IMR-90 (cell line): ENCODE measurements at regions not wholly inside any gene's neighbourhood (a gene's known extent, or its start where the extent isn't known, plus 50 kb on each side); places are given as distances from the start of the nearest gene placed in this dataset.

ENCODE experiments used
- ATAC-seq: fragments of 200-7000 bp; cut with Tn5 transposase; 2 replicates; pipeline ENCODE4 v1.9.1; 2020; ENCODE audit warnings: low read depth, mild to moderate bottlenecking, moderate library complexity
- BruUV-seq: library from RNA; stranded (reverse); fragments of 400-500 nt; replicated peaks from 2 replicates; lab custom pipeline; 2021; lab: Mats Ljungman, UMichigan
- CTCF ChIA-PET: fragments of 300-600 bp; formaldehyde crosslinking; extraction: SDS; loops from one replicate; lab custom pipeline; 2021; ENCODE audit warnings: antibody characterized with exemption; lab: Yijun Ruan, JAX
- POLR2A ChIA-PET: fragments of 300-600 bp; sonication (Branson Sonifier 250); formaldehyde crosslinking; loops from one replicate; lab custom pipeline; 2022; ENCODE audit warnings: antibody characterized with exemption; ENCODE audit not compliant: unreplicated experiment; lab: Charles Lee
- DNase-seq: peaks from one replicate; pipeline ENCODE4 v3.0.0; 2013
- H2AFZ ChIP-seq: replicated peaks from 2 replicates; pipeline ENCODE3; 2013; ENCODE audit warnings: low read length, mild to moderate bottlenecking; ENCODE audit not compliant: poor library complexity
- H2AK5ac ChIP-seq: 2 replicates; pipeline ENCODE4 v1.6.1; 2013; ENCODE audit warnings: low read depth, low read length, inconsistent platforms
- H2AK9ac ChIP-seq: replicated peaks from 2 replicates; pipeline ENCODE3; 2013; ENCODE audit warnings: mild to moderate bottlenecking, low read depth, low read length, moderate library complexity; ENCODE audit not compliant: poor library complexity
- H2BK120ac ChIP-seq: 2 replicates; pipeline ENCODE4 v1.6.1; 2013; ENCODE audit warnings: low read depth, low read length, inconsistent platforms
- H2BK15ac ChIP-seq: 3 replicates; pipeline ENCODE4 v1.6.1; 2013; ENCODE audit warnings: low read depth, low read length, inconsistent platforms
- H2BK20ac ChIP-seq: 2 replicates; pipeline ENCODE4 v1.6.1; 2013; ENCODE audit warnings: low read depth, mild to moderate bottlenecking, inconsistent platforms, low read length, moderate library complexity
- H2BK5ac ChIP-seq: 2 replicates; pipeline ENCODE4 v1.6.1; 2013; ENCODE audit warnings: mild to moderate bottlenecking, low read depth, low read length, inconsistent platforms; ENCODE audit not compliant: poor library complexity, severe bottlenecking
- H3K14ac ChIP-seq: replicated peaks from 2 replicates; pipeline ENCODE4 v1.6.1; 2013; ENCODE audit warnings: low read depth, low read length, inconsistent platforms
- H3K18ac ChIP-seq: 2 replicates; pipeline ENCODE4 v1.6.1; 2013; ENCODE audit warnings: low read depth, low read length, control low read depth
- H3K23ac ChIP-seq: 2 replicates; pipeline ENCODE4 v1.6.1; 2013; ENCODE audit warnings: low read depth, low read length, inconsistent platforms
- H3K27ac ChIP-seq: 2 replicates; pipeline ENCODE4 v1.5.1; 2013; ENCODE audit warnings: mild to moderate bottlenecking, control low read depth, low read length; ENCODE audit not compliant: insufficient read depth
- H3K27me3 ChIP-seq: 2 replicates; pipeline ENCODE4 v1.6.1; 2013; ENCODE audit warnings: low read length; ENCODE audit not compliant: control insufficient read depth, insufficient read depth
- H3K36me3 ChIP-seq: 2 replicates; pipeline ENCODE4 v1.6.1; 2013; ENCODE audit warnings: low read length, mixed read lengths; ENCODE audit not compliant: control insufficient read depth, insufficient read depth
- H3K4ac ChIP-seq: 2 replicates; pipeline ENCODE4 v1.6.1; 2013; ENCODE audit warnings: low read depth, low read length, inconsistent platforms
- H3K4me1 ChIP-seq: 2 replicates; pipeline ENCODE4 v1.6.1; 2013; ENCODE audit warnings: low read length, mixed read lengths; ENCODE audit not compliant: control insufficient read depth, insufficient read depth
- H3K4me2 ChIP-seq: 2 replicates; pipeline ENCODE4 v1.6.1; 2013; ENCODE audit warnings: low read depth, mild to moderate bottlenecking, control low read depth, low read length, moderate library complexity
- H3K4me3 ChIP-seq: 2 replicates; pipeline ENCODE4 v1.5.1; 2013; ENCODE audit warnings: low read depth, mild to moderate bottlenecking, control low read depth, low read length, moderate library complexity; ENCODE audit not compliant: insufficient read depth
- H3K56ac ChIP-seq: 2 replicates; pipeline ENCODE4 v1.6.1; 2013; ENCODE audit warnings: low read length, inconsistent platforms; ENCODE audit not compliant: insufficient read depth; ENCODE audit errors: extremely low read depth
- H3K79me1 ChIP-seq, 2 experiments: 2 replicates each; pipeline ENCODE4 v1.6.1; 2013; ENCODE audit warnings: low read length in 2 of 2, inconsistent platforms in 1 of 2, low read depth in 1 of 2
- H3K9ac ChIP-seq: 2 replicates; pipeline ENCODE4 v1.6.1; 2013; ENCODE audit warnings: low read depth, low read length, control low read depth
- H3K9me1 ChIP-seq: 2 replicates; pipeline ENCODE4 v1.6.1; 2013; ENCODE audit warnings: low read length, inconsistent platforms; ENCODE audit not compliant: insufficient read depth
- H3K9me3 ChIP-seq: 2 replicates; pipeline ENCODE4 v1.6.1; 2013; ENCODE audit warnings: low read length; ENCODE audit not compliant: control insufficient read depth, insufficient read depth
- H4K20me1 ChIP-seq: 2 replicates; pipeline ENCODE4 v1.6.1; 2013; ENCODE audit warnings: low read length, inconsistent platforms; ENCODE audit not compliant: insufficient read depth
- H4K5ac ChIP-seq: 2 replicates; pipeline ENCODE4 v1.6.1; 2013; ENCODE audit warnings: mild to moderate bottlenecking, low read depth, low read length, control low read depth
- H4K8ac ChIP-seq, 2 experiments: 2 replicates each; pipeline ENCODE4 v1.6.1; 2013; ENCODE audit warnings: low read depth in 2 of 2, low read length in 2 of 2, control low read depth in 1 of 2, inconsistent platforms in 1 of 2
- H4K91ac ChIP-seq: 2 replicates; pipeline ENCODE4 v1.6.1; 2013; ENCODE audit warnings: low read depth, low read length, inconsistent platforms; ENCODE audit not compliant: insufficient read depth
- MAFK ChIP-seq: IDR thresholded peaks from 2 replicates; pipeline ENCODE4 v1.6.1; 2012; ENCODE audit warnings: low read depth, low read length, improper control_type of control experiment
- RAD21 ChIP-seq: IDR thresholded peaks from 2 replicates; pipeline ENCODE4 v1.6.1; 2012; ENCODE audit warnings: low read length, improper control_type of control experiment
- WGBS, 2 experiments: methylation state at CpG; one replicate each; pipeline versions ENCODE4 v1.1.5 to v1.1.7; 2013; ENCODE audit warnings: missing lambda C conversion rate in 2 of 2; ENCODE audit not compliant: insufficient read length in 1 of 2; ENCODE audit errors: extremely low coverage in 2 of 2; 5-methylcytosine and 5-hydroxymethylcytosine counted together
- dilution Hi-C: fragments of 300-500 bp; cut with HindIII; formaldehyde crosslinking; loops from one replicate; pipeline ENCODE4 v1.14.3; 2018; ENCODE audit warnings: low sequenced_read_pairs; ENCODE audit not compliant: unreplicated experiment
- in situ Hi-C: fragments of 300-500 bp; cut with MboI; formaldehyde crosslinking; loops from 3 replicates; pipeline ENCODE4 v1.14.3; 2019; ENCODE audit warnings: low sequenced_read_pairs, inconsistent platforms, mixed read lengths
- intact Hi-C: fragments of 100-400 bp; cut with micrococcal nuclease; formaldehyde crosslinking; loops from 2 replicates; pipeline ENCODE4 v1.10.0; 2022

DNA sequence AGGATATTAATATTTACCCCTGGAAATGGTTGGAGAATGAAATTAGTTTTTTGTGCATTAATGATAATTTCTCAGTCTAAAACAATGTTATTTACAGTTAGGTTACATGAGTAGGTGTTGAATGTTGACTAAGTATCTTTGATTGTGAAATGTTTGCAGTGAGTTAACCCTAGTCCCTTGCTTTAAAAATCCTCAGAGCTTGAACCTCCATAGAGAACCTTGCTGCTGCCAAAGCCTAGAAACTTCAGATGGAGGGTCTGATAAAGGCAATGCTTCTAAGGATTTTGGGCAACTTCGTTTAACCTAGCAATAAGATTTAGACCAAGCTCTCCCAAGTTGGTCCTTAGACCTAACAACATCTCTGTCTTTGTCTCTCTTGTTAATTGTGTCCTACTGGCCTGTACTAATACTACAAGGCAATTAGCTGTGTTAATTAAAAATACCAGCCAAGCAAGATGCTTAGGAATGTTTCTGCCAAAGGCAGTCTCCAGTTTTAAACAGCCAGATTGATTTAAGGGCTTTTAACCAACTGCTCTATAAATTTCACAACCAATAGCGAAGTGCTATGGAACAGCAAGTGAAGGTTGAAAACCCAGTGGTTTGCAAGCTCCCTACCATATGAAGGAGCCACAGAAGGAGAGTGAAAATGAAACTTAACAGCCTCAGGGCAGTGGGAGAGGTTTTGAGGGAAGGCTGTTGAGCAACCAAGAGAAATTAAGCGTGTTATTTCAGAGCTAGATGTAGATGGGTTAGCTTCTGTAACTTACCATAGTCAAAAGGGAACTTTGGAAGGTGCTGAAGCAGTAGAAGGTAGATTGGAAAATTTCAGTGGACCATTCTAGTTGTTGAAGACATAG, 295.9 kb upstream of the ANO5 start:
- Histone ChIP-seq H3K9ac (no peak overlapping the region), H2BK120ac (no peak overlapping the region), H3K79me1 (no peaks in the 10 kb centered on the region), H4K20me1 (no peaks in the 10 kb centered on the region), H2BK15ac (no peak overlapping the region), H3K18ac (no peak overlapping the region), H3K4ac (no peak overlapping the region), H2AK5ac (no peak overlapping the region), H3K4me3 (no peak overlapping the region), H3K14ac (no peak overlapping the region), H3K4me1 (no peaks in the 10 kb centered on the region), H3K27me3 (no peaks in the 10 kb centered on the region), H3K4me2 (no peak overlapping the region), H2AK9ac (no peak overlapping the region), H4K8ac (no peak overlapping the region), H2AFZ (no peak overlapping the region), H3K36me3 (no peaks in the 10 kb centered on the region), H2BK5ac (no peak overlapping the region), H3K27ac (no peak overlapping the region), H4K91ac (no peak overlapping the region), H4K5ac (no peak overlapping the region), H2BK20ac (no peak overlapping the region), H3K23ac (no peak overlapping the region), H3K9me3 (peaks cover 7% of the 10 kb centered on the region), H3K56ac (no peak overlapping the region), H3K9me1 (no peaks in the 10 kb centered on the region)
- POLR2A ChIA-PET = no interaction called here
- CTCF ChIA-PET = no interaction called here
- in situ Hi-C loops (no loop called here), intact Hi-C loops (no loop called here), dilution Hi-C loops (no loop called here)
- DNase-seq (no peak), ATAC-seq (no peak)
- TF ChIP-seq MAFK (no peak), RAD21 (no peak)
- 13% methylated on average over 1 of the region's 3 CpGs; no CpG with 5 or more reads in 1 of the 2 experiments for WGBS, 2 experiments
- no TSS peak for BruUV-seq
